H9 (cell line): ENCODE measurements at regions not wholly inside any gene's neighbourhood (a gene's known extent, or its start where the extent isn't known, plus 50 kb on each side); places are given as distances from the start of the nearest gene placed in this dataset.

ENCODE experiments used
- DNase-seq: peaks from one replicate; pipeline ENCODE4 v3.0.0-alpha.2; 2017
- H2AFZ ChIP-seq: one replicate; pipeline ENCODE4 v1.6.1; 2013; ENCODE audit warnings: mild to moderate bottlenecking, low read length, control low read depth, moderate library complexity
- H2AK5ac ChIP-seq: 2 replicates; pipeline ENCODE4 v1.6.1; 2013; ENCODE audit warnings: low read length, control low read depth, mixed read lengths; ENCODE audit not compliant: insufficient read length
- H2BK120ac ChIP-seq: one replicate; pipeline ENCODE4 v1.6.1; 2013; ENCODE audit warnings: low read depth, mild to moderate bottlenecking, low read length, control low read depth, inconsistent platforms; ENCODE audit not compliant: poor library complexity, severe bottlenecking
- H2BK12ac ChIP-seq: 2 replicates; pipeline ENCODE4 v1.6.1; 2013; ENCODE audit warnings: low read length, control low read depth, mixed read lengths, low read depth; ENCODE audit not compliant: insufficient read length
- H2BK15ac ChIP-seq: 2 replicates; pipeline ENCODE4 v1.6.1; 2013; ENCODE audit warnings: low read depth, low read length, control low read depth
- H2BK20ac ChIP-seq: one replicate; pipeline ENCODE4 v1.6.1; 2013; ENCODE audit warnings: low read depth, mild to moderate bottlenecking, low read length, control low read depth, inconsistent platforms; ENCODE audit not compliant: poor library complexity, severe bottlenecking
- H2BK5ac ChIP-seq: 2 replicates; pipeline ENCODE4 v1.6.1; 2013; ENCODE audit warnings: low read length, control low read depth, mixed read lengths; ENCODE audit not compliant: insufficient read length
- H3K14ac ChIP-seq: 2 replicates; pipeline ENCODE4 v1.6.1; 2013; ENCODE audit warnings: low read length, control low read depth; ENCODE audit not compliant: insufficient read depth
- H3K18ac ChIP-seq: 2 replicates; pipeline ENCODE4 v1.6.1; 2013; ENCODE audit warnings: low read depth, mild to moderate bottlenecking, mixed read lengths, low read length, control low read depth; ENCODE audit not compliant: insufficient read length
- H3K23ac ChIP-seq: 2 replicates; pipeline ENCODE4 v1.6.1; 2013; ENCODE audit warnings: low read length, control low read depth, mixed read lengths, low read depth; ENCODE audit not compliant: insufficient read length
- H3K23me2 ChIP-seq: 2 replicates; pipeline ENCODE4 v1.6.1; 2013; ENCODE audit warnings: low read depth, mild to moderate bottlenecking, mixed read lengths, low read length, control low read depth; ENCODE audit not compliant: insufficient read length, poor library complexity, severe bottlenecking
- H3K27ac ChIP-seq: 2 replicates; pipeline ENCODE4 v1.5.1; 2013; ENCODE audit warnings: low read length, control low read depth, mixed read lengths, low read depth; ENCODE audit not compliant: insufficient read length
- H3K27me3 ChIP-seq: 2 replicates; pipeline ENCODE4 v1.6.1; 2013; ENCODE audit warnings: low read length, control low read depth, inconsistent platforms; ENCODE audit not compliant: insufficient read depth
- H3K4ac ChIP-seq: 2 replicates; pipeline ENCODE4 v1.6.1; 2013; ENCODE audit warnings: low read depth, mild to moderate bottlenecking, control low read depth, inconsistent platforms, low read length, moderate library complexity
- H3K4me1 ChIP-seq: 2 replicates; pipeline ENCODE4 v1.6.1; 2013; ENCODE audit warnings: low read length, control low read depth, inconsistent platforms; ENCODE audit not compliant: insufficient read depth
- H3K4me2 ChIP-seq: 2 replicates; pipeline ENCODE4 v1.6.1; 2013; ENCODE audit warnings: low read length, control low read depth, mixed read lengths; ENCODE audit not compliant: insufficient read length, insufficient read depth
- H3K56ac ChIP-seq: 2 replicates; pipeline ENCODE4 v1.6.1; 2013; ENCODE audit warnings: low read depth, mild to moderate bottlenecking, mixed read lengths, low read length, control low read depth; ENCODE audit not compliant: insufficient read length
- H3K79me1 ChIP-seq: 2 replicates; pipeline ENCODE4 v1.6.1; 2013; ENCODE audit warnings: low read depth, mild to moderate bottlenecking, moderate library complexity, low read length, control low read depth, inconsistent platforms; ENCODE audit not compliant: insufficient read depth, poor library complexity, severe bottlenecking
- H3K79me2 ChIP-seq: 2 replicates; pipeline ENCODE4 v1.6.1; 2013; ENCODE audit warnings: low read length, control low read depth, inconsistent platforms; ENCODE audit not compliant: insufficient read depth
- H3K9ac ChIP-seq: 2 replicates; pipeline ENCODE4 v1.6.1; 2013; ENCODE audit warnings: low read length, control low read depth, mixed read lengths; ENCODE audit not compliant: insufficient read length; ENCODE audit errors: extremely low read depth
- H3K9me3 ChIP-seq: one replicate; pipeline ENCODE4 v1.6.1; 2013; ENCODE audit warnings: low read depth, low read length, inconsistent platforms; ENCODE audit not compliant: control insufficient read depth
- H3T11ph ChIP-seq: one replicate; pipeline ENCODE4 v1.6.1; 2013; ENCODE audit warnings: mild to moderate bottlenecking, low read length, control low read depth, inconsistent platforms
- H4K20me1 ChIP-seq: one replicate; pipeline ENCODE4 v1.6.1; 2013; ENCODE audit not compliant: control insufficient read depth, insufficient read length, insufficient read depth
- H4K5ac ChIP-seq: 2 replicates; pipeline ENCODE4 v1.6.1; 2013; ENCODE audit warnings: low read depth, mild to moderate bottlenecking, mixed read lengths, low read length, control low read depth; ENCODE audit not compliant: insufficient read length
- H4K8ac ChIP-seq: replicated peaks from 2 replicates; pipeline ENCODE4 v1.6.1; 2013; ENCODE audit warnings: low read length, control low read depth, mixed read lengths, low read depth; ENCODE audit not compliant: insufficient read length
- H4K91ac ChIP-seq: 2 replicates; pipeline ENCODE4 v1.6.1; 2013; ENCODE audit warnings: low read depth, mild to moderate bottlenecking, moderate library complexity, mixed read lengths, low read length, control low read depth; ENCODE audit not compliant: insufficient read length
- H3K27ac Mint-ChIP-seq, 3 experiments: 2 replicates in 2 of 3; 3 replicates in 1 of 3; pipeline ENCODE4 v1.8.0; 2020 to 2021; ENCODE audit warnings: mixed read lengths in 3 of 3, mild to moderate bottlenecking in 1 of 3, moderate library complexity in 1 of 3
- H3K27me3 Mint-ChIP-seq: 2 replicates; pipeline ENCODE4 v1.8.0; 2021; ENCODE audit warnings: low read depth, mild to moderate bottlenecking, moderate library complexity, mixed read lengths
- H3K36me3 Mint-ChIP-seq, 3 experiments: 2 replicates in 2 of 3; 3 replicates in 1 of 3; pipeline ENCODE4 v1.8.0; 2020 to 2021; ENCODE audit warnings: low read depth in 3 of 3, mixed read lengths in 3 of 3; ENCODE audit not compliant: insufficient read depth in 1 of 3
- H3K4me1 Mint-ChIP-seq, 2 experiments: 2 replicates each; pipeline ENCODE4 v1.8.0; 2020; ENCODE audit warnings: mixed read lengths in 2 of 2
- H3K4me3 Mint-ChIP-seq, 2 experiments: 2 replicates in 1 of 2; 3 replicates in 1 of 2; pipeline ENCODE4 v1.8.0; 2020 to 2021; ENCODE audit warnings: mild to moderate bottlenecking in 2 of 2, mixed read lengths in 2 of 2, moderate library complexity in 1 of 2
- H3K9me3 Mint-ChIP-seq, 2 experiments: 2 replicates in 1 of 2; 3 replicates in 1 of 2; pipeline ENCODE4 v1.8.0; 2020; ENCODE audit warnings: mild to moderate bottlenecking in 2 of 2, mixed read lengths in 2 of 2, moderate library complexity in 1 of 2
- CTCF ChIP-seq: fragments of 200-600 bp; sonication (generic); conservative IDR thresholded peaks from 3 replicates; pipeline ENCODE4 v1.8.0; 2021; ENCODE audit warnings: antibody characterized with exemption, mild to moderate bottlenecking
- WGBS: extraction: QIAGEN DNeasy Blood & Tissue Kit; methylation state at CpG from one replicate; pipeline ENCODE4 v1.1.7; 2013; ENCODE audit warnings: missing lambda C conversion rate, low lambda C conversion rate, mixed read lengths; ENCODE audit not compliant: insufficient read length; ENCODE audit errors: extremely low coverage; 5-methylcytosine and 5-hydroxymethylcytosine counted together

- H3K9ac ChIP-seq: no peak overlapping the region
- H2BK5ac ChIP-seq: no peak overlapping the region
- H4K20me1 ChIP-seq: no peaks in the 10 kb centered on the region
- DNase-seq: no peak
- H3K23ac ChIP-seq: no peak overlapping the region
- no peak overlapping the region for H3K18ac ChIP-seq
- peaks cover 47% of the 10 kb centered on the region for H3K27me3 Mint-ChIP-seq
- no peak overlapping the region for H3K4me3 Mint-ChIP-seq
- H4K5ac ChIP-seq: no peak overlapping the region
- peaks cover 1 to 6% of the 10 kb centered on the region in 2 experiments; a peak in 3 of 5 replicates for H3K9me3 Mint-ChIP-seq
- peaks cover 27 to 36% of the 10 kb centered on the region in 2 experiments for H3K4me1 Mint-ChIP-seq
- no peak overlapping the region for H3K27ac Mint-ChIP-seq
- H4K8ac ChIP-seq: no peak overlapping the region
- no peaks in the 10 kb centered on the region for H3K9me3 ChIP-seq
- H2BK12ac ChIP-seq: no peak overlapping the region
- no peak overlapping the region for H2AFZ ChIP-seq
- WGBS: no CpG with 5 or more reads among the region's 3 CpGs
- H3K4ac ChIP-seq: no peak overlapping the region
- peaks cover 4% of the 10 kb centered on the region; the same call in 1 of the 2 replicates for H3K4me1 ChIP-seq
- H2BK120ac ChIP-seq: no peak overlapping the region
- no peaks in the 10 kb centered on the region for H3K79me2 ChIP-seq
- H3K14ac ChIP-seq: no peak overlapping the region
- no peak overlapping the region for H2BK15ac ChIP-seq
- no peaks in the 10 kb centered on the region for H3K79me1 ChIP-seq
- no peak overlapping the region for H3K4me2 ChIP-seq
- H3K23me2 ChIP-seq: peaks cover 5% of the 10 kb centered on the region
- H3K36me3 Mint-ChIP-seq: peaks cover 0 to 9% (median 2%) of the 10 kb centered on the region in 3 experiments; a peak in 3 of 7 replicates
- no peak overlapping the region for H3T11ph ChIP-seq
- no peak overlapping the region for H2BK20ac ChIP-seq
- TF ChIP-seq CTCF: no peak
- no peak overlapping the region for H3K56ac ChIP-seq
- no peak overlapping the region for H4K91ac ChIP-seq
- no peak overlapping the region for H3K27ac ChIP-seq
- no peaks in the 10 kb centered on the region for H3K27me3 ChIP-seq
- H2AK5ac ChIP-seq: no peak overlapping the region
Observed at GRCh38 chr12:118777504-118777903, 203.8 kb upstream of the SRRM4 start.
